GM12878 (cell line): ENCODE measurements at regions not wholly inside any gene's neighbourhood (a gene's known extent, or its start where the extent isn't known, plus 50 kb on each side); places are given as distances from the start of the nearest gene placed in this dataset.

Experiments
- ATAC-seq: fragments of 200-7000 bp; cut with Tn5 transposase; 3 replicates; pipeline ENCODE4 v1.9.1; 2020; ENCODE audit warnings: mild to moderate bottlenecking, moderate library complexity
- BruUV-seq: library from RNA; stranded (reverse); fragments of 400-500 nt; replicated peaks from 2 replicates; lab custom pipeline; 2021; lab: Mats Ljungman, UMichigan
- CTCF ChIA-PET: fragments of 300-600 bp; sonication (Branson Sonifier 250); formaldehyde crosslinking; extraction: SDS; loops from one replicate; lab custom pipeline; 2021; ENCODE audit warnings: inconsistent platforms; lab: Yijun Ruan, JAX
- POLR2A ChIA-PET: fragments of 350-600 bp; formaldehyde crosslinking; extraction: SDS; loops from one replicate; lab custom pipeline; 2021; ENCODE audit warnings: inconsistent platforms; lab: Charles Lee
- RAD21 ChIA-PET: fragments of 300-600 bp; sonication (Branson Sonifier 250); formaldehyde crosslinking; loops from one replicate; lab custom pipeline; 2023; ENCODE audit warnings: antibody characterized with exemption; ENCODE audit not compliant: unreplicated experiment; lab: Charles Lee
- SMC1A ChIA-PET: fragments of 300-600 bp; sonication (Branson Sonifier 250); formaldehyde crosslinking; loops from one replicate; lab custom pipeline; 2023; ENCODE audit not compliant: unreplicated experiment, uncharacterized antibody; lab: Charles Lee
- DNase-seq: peaks from one replicate; pipeline ENCODE4 v3.0.0-alpha.2; 2011; ENCODE audit warnings: low read depth, low spot score
- FAIRE-seq: peaks from 3 replicates; lab custom pipeline; 2011; peaks lifted over from hg19 to GRCh38; lab: Jason Lieb, UNC
- H2AFZ ChIP-seq: 2 replicates; pipeline ENCODE4 v1.6.0; 2011; ENCODE audit warnings: low read depth, low read length, control low read depth; ENCODE audit not compliant: control insufficient read depth
- H3K27ac ChIP-seq: 2 replicates; pipeline ENCODE4 v1.5.1; 2011; ENCODE audit warnings: control low read depth; ENCODE audit not compliant: control insufficient read depth, insufficient read depth
- H3K27me3 ChIP-seq, 2 experiments: replicated peaks in 1 of 2; 2 replicates each; pipeline versions ENCODE4 v1.6.0 to v1.6.1; 2011; ENCODE audit warnings: low read length in 1 of 2; ENCODE audit not compliant: control insufficient read depth in 2 of 2, insufficient read depth in 2 of 2
- H3K36me3 ChIP-seq, 2 experiments: 2 replicates each; pipeline ENCODE4 v1.5.1; 2011; ENCODE audit warnings: low read length in 1 of 2; ENCODE audit not compliant: control insufficient read depth in 2 of 2, insufficient read depth in 2 of 2
- H3K4me1 ChIP-seq: 2 replicates; pipeline ENCODE4 v1.6.1; 2011; ENCODE audit warnings: mild to moderate bottlenecking, low read length, moderate library complexity, mixed read lengths; ENCODE audit not compliant: control insufficient read depth, insufficient read depth
- H3K4me2 ChIP-seq: 2 replicates; pipeline ENCODE4 v1.6.0; 2011; ENCODE audit warnings: control low read depth; ENCODE audit not compliant: control insufficient read depth, insufficient read depth
- H3K4me3 ChIP-seq: fragments of 200-600 bp; sonication (generic); 2 replicates; pipeline ENCODE4 v1.5.1; 2016
- H3K79me2 ChIP-seq: 2 replicates; pipeline ENCODE4 v1.6.0; 2011; ENCODE audit warnings: low read length; ENCODE audit not compliant: control insufficient read depth, insufficient read depth
- H3K9ac ChIP-seq: 2 replicates; pipeline ENCODE4 v1.8.0; 2011; ENCODE audit warnings: low read length, control low read depth, mixed read lengths; ENCODE audit not compliant: control insufficient read depth, insufficient read depth
- H3K9me3 ChIP-seq: replicated peaks from 3 replicates; pipeline ENCODE4 v1.5.1; 2011; ENCODE audit warnings: mild to moderate bottlenecking, low read length; ENCODE audit not compliant: control insufficient read depth, insufficient read depth
- H4K20me1 ChIP-seq: 2 replicates; pipeline ENCODE4 v1.6.0; 2011; ENCODE audit not compliant: control insufficient read depth, insufficient read depth
- EED ChIP-seq: sonication (generic); IDR thresholded peaks from 2 replicates; pipeline ENCODE4 v1.6.1; 2016; ENCODE audit warnings: antibody characterized with exemption, low read depth
- HDAC6 ChIP-seq: fragments of 200-600 bp; sonication (generic); IDR thresholded peaks from one replicate; pipeline ENCODE4 v1.8.0; 2017; ENCODE audit warnings: antibody characterized with exemption; ENCODE audit not compliant: unreplicated experiment
- KAT2A ChIP-seq: conservative IDR thresholded peaks from 2 replicates; pipeline ENCODE4 v1.6.1; 2011; ENCODE audit warnings: low read depth, low read length; ENCODE audit not compliant: control insufficient read depth
- NR2C2 ChIP-seq: IDR thresholded peaks from 2 replicates; pipeline ENCODE4 v1.6.1; 2011; ENCODE audit warnings: borderline replicate concordance, low read depth; ENCODE audit not compliant: control insufficient read depth, insufficient read length
- POLR2AphosphoS2 ChIP-seq: IDR thresholded peaks from 2 replicates; pipeline ENCODE4 v1.6.1; 2011; ENCODE audit warnings: low read depth, mild to moderate bottlenecking, low read length, improper control_type of control experiment, moderate library complexity
- TARDBP ChIP-seq: IDR thresholded peaks from 2 replicates; pipeline ENCODE4 v1.6.1; 2016; ENCODE audit warnings: borderline replicate concordance
- TBL1XR1 ChIP-seq: IDR thresholded peaks from 2 replicates; pipeline ENCODE4 v1.6.1; 2012; ENCODE audit warnings: low read depth, low read length, improper control_type of control experiment
- YY1 ChIP-seq: IDR thresholded peaks from 2 replicates; pipeline ENCODE4 v1.6.1; 2011; ENCODE audit warnings: low read depth, mild to moderate bottlenecking, low read length
- in situ Hi-C: fragments of 300-500 bp; cut with MboI; formaldehyde crosslinking; loops from 9 replicates; pipeline ENCODE4 v1.14.3; 2018; ENCODE audit warnings: mixed read lengths
- intact Hi-C: fragments of 100-400 bp; cut with micrococcal nuclease; formaldehyde crosslinking; loops from one replicate; pipeline ENCODE4 v1.14.2; 2022; ENCODE audit not compliant: unreplicated experiment
- TF ChIP-seq, protein P1 (sequence below), 3 experiments: IDR thresholded peaks in 2 of 3; conservative IDR thresholded peaks in 1 of 3; 2 replicates each; pipeline ENCODE4 v1.5.1; 2011; ENCODE audit warnings: low read depth in 3 of 3, low read length in 3 of 3, mild to moderate bottlenecking in 3 of 3, control low read depth in 2 of 3, moderate library complexity in 2 of 3, inconsistent platforms in 1 of 3, mixed read lengths in 1 of 3; ENCODE audit not compliant: control insufficient read depth in 2 of 3, insufficient read depth in 1 of 3; ENCODE audit errors: extremely low read depth in 1 of 3
- TF ChIP-seq, protein P2 (sequence below): fragments of 150-350 bp; IDR thresholded peaks from 2 replicates; pipeline ENCODE4 v1.6.1; 2016; ENCODE audit warnings: low read depth, low read length
- TF ChIP-seq, protein P3 (sequence below): fragments of 450-650 bp; IDR thresholded peaks from 2 replicates; pipeline ENCODE4 v1.6.1; 2017; ENCODE audit warnings: mild to moderate bottlenecking, low read depth, inconsistent platforms; ENCODE audit not compliant: poor library complexity, severe bottlenecking
- TF ChIP-seq, protein P4 (sequence below): fragments of 150-350 bp; IDR thresholded peaks from 2 replicates; pipeline ENCODE4 v1.6.1; 2014; ENCODE audit warnings: mild to moderate bottlenecking, low read depth, low read length
- TF ChIP-seq, protein P5 (sequence below): fragments of 450-650 bp; IDR thresholded peaks from 2 replicates; pipeline ENCODE4 v1.6.1; 2018; ENCODE audit warnings: borderline replicate concordance, mild to moderate bottlenecking; ENCODE audit not compliant: partially characterized antibody

DNA sequence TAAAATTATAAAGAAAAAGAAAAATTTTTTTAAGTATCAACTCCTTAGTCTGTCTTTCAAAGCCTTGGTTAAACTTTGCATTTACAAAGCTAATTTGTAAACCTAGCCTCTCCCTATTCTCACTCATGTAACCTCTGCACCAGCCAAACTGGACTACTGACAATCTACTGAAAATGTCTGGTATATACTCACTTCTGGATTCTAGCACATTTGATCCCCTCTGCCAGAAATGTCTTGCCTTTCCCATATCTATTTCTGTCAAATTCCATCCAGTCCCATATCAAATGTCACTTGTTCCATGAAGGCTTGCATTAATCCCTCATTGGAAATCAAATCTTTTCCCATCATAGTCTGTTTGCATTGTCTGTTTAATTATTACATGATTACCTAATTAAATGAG, 105.8 kb upstream of the KLHL13 start:
- CTCF ChIA-PET, result interaction anchor here (0.6 to 1.4 kb wide), 3 partner anchors 10 to 1734 kb away, joined by 3 to 4 read pairs (median 3); no protein-coding TSS in a partner anchor
- no peak for TF ChIP-seq POLR2AphosphoS2
- TF ChIP-seq, protein P1, sequence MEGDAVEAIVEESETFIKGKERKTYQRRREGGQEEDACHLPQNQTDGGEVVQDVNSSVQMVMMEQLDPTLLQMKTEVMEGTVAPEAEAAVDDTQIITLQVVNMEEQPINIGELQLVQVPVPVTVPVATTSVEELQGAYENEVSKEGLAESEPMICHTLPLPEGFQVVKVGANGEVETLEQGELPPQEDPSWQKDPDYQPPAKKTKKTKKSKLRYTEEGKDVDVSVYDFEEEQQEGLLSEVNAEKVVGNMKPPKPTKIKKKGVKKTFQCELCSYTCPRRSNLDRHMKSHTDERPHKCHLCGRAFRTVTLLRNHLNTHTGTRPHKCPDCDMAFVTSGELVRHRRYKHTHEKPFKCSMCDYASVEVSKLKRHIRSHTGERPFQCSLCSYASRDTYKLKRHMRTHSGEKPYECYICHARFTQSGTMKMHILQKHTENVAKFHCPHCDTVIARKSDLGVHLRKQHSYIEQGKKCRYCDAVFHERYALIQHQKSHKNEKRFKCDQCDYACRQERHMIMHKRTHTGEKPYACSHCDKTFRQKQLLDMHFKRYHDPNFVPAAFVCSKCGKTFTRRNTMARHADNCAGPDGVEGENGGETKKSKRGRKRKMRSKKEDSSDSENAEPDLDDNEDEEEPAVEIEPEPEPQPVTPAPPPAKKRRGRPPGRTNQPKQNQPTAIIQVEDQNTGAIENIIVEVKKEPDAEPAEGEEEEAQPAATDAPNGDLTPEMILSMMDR (IDR thresholded peaks at IDR 0.05 in 2 of 3, conservative IDR thresholded peaks at IDR 0.05 in 1 of 3; ENCODE audit: control insufficient read depth in 2 of 3, extremely low read depth in 1 of 3, insufficient read depth in 1 of 3, low read depth in 3 of 3, low read length in 3 of 3), result no peak
- TF ChIP-seq TBL1XR1, result no peak
- TF ChIP-seq, protein P2, sequence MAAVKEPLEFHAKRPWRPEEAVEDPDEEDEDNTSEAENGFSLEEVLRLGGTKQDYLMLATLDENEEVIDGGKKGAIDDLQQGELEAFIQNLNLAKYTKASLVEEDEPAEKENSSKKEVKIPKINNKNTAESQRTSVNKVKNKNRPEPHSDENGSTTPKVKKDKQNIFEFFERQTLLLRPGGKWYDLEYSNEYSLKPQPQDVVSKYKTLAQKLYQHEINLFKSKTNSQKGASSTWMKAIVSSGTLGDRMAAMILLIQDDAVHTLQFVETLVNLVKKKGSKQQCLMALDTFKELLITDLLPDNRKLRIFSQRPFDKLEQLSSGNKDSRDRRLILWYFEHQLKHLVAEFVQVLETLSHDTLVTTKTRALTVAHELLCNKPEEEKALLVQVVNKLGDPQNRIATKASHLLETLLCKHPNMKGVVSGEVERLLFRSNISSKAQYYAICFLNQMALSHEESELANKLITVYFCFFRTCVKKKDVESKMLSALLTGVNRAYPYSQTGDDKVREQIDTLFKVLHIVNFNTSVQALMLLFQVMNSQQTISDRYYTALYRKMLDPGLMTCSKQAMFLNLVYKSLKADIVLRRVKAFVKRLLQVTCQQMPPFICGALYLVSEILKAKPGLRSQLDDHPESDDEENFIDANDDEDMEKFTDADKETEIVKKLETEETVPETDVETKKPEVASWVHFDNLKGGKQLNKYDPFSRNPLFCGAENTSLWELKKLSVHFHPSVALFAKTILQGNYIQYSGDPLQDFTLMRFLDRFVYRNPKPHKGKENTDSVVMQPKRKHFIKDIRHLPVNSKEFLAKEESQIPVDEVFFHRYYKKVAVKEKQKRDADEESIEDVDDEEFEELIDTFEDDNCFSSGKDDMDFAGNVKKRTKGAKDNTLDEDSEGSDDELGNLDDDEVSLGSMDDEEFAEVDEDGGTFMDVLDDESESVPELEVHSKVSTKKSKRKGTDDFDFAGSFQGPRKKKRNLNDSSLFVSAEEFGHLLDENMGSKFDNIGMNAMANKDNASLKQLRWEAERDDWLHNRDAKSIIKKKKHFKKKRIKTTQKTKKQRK, result no peak
- TF ChIP-seq, protein P3, sequence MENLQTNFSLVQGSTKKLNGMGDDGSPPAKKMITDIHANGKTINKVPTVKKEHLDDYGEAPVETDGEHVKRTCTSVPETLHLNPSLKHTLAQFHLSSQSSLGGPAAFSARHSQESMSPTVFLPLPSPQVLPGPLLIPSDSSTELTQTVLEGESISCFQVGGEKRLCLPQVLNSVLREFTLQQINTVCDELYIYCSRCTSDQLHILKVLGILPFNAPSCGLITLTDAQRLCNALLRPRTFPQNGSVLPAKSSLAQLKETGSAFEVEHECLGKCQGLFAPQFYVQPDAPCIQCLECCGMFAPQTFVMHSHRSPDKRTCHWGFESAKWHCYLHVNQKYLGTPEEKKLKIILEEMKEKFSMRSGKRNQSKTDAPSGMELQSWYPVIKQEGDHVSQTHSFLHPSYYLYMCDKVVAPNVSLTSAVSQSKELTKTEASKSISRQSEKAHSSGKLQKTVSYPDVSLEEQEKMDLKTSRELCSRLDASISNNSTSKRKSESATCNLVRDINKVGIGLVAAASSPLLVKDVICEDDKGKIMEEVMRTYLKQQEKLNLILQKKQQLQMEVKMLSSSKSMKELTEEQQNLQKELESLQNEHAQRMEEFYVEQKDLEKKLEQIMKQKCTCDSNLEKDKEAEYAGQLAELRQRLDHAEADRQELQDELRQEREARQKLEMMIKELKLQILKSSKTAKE, result no peak
- no peak for TF ChIP-seq HDAC6
- no peak for TF ChIP-seq NR2C2
- TF ChIP-seq YY1, result no peak
- no peak for TF ChIP-seq TARDBP
- TF ChIP-seq, protein P4, sequence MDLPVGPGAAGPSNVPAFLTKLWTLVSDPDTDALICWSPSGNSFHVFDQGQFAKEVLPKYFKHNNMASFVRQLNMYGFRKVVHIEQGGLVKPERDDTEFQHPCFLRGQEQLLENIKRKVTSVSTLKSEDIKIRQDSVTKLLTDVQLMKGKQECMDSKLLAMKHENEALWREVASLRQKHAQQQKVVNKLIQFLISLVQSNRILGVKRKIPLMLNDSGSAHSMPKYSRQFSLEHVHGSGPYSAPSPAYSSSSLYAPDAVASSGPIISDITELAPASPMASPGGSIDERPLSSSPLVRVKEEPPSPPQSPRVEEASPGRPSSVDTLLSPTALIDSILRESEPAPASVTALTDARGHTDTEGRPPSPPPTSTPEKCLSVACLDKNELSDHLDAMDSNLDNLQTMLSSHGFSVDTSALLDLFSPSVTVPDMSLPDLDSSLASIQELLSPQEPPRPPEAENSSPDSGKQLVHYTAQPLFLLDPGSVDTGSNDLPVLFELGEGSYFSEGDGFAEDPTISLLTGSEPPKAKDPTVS, result no peak
- TF ChIP-seq EED, result no peak
- TF ChIP-seq KAT2A, result no peak
- TF ChIP-seq, protein P5, sequence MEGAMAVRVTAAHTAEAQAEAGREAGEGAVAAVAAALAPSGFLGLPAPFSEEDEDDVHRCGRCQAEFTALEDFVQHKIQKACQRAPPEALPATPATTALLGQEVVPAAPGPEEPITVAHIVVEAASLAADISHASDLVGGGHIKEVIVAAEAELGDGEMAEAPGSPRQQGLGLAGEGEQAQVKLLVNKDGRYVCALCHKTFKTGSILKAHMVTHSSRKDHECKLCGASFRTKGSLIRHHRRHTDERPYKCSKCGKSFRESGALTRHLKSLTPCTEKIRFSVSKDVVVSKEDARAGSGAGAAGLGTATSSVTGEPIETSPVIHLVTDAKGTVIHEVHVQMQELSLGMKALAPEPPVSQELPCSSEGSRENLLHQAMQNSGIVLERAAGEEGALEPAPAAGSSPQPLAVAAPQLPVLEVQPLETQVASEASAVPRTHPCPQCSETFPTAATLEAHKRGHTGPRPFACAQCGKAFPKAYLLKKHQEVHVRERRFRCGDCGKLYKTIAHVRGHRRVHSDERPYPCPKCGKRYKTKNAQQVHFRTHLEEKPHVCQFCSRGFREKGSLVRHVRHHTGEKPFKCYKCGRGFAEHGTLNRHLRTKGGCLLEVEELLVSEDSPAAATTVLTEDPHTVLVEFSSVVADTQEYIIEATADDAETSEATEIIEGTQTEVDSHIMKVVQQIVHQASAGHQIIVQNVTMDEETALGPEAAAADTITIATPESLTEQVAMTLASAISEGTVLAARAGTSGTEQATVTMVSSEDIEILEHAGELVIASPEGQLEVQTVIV, result no peak

More for the DNA sequence above, 105.8 kb upstream of the KLHL13 start:
- Histone ChIP-seq H3K4me1 (no peaks in the 10 kb centered on the region), H3K79me2 (no peaks in the 10 kb centered on the region), H3K4me2 (no peak overlapping the region), H3K27me3 (no peaks in the 10 kb centered on the region), H3K4me3 (no peak overlapping the region), H2AFZ (no peak overlapping the region), H3K27ac (no peak overlapping the region), H3K36me3 (no peaks in the 10 kb centered on the region), H3K9me3 (no peaks in the 10 kb centered on the region), H3K9ac (no peak overlapping the region), H4K20me1 (no peaks in the 10 kb centered on the region)
- DNase-seq (no peak), ATAC-seq (no peak), FAIRE-seq (no peak)
- ChIA-PET SMC1A (no interaction called here), POLR2A (no interaction called here), RAD21 (interaction anchor here (1.5 kb wide), 1 partner anchor 11 kb away, joined by 4 read pairs; no protein-coding TSS in a partner anchor)
- intact Hi-C loops, result no loop called here
- in situ Hi-C loops, result no loop called here
- BruUV-seq, result no TSS peak
